Stimulated activated CD4-positive, alpha-beta T cell treated with anti-CD3 and anti-CD28 coated beads, Interleukin-4, amount 100 ng/mL, for 4 hours (primary cell): ENCODE measurements at regions not wholly inside any gene's neighbourhood (a gene's known extent, or its start where the extent isn't known, plus 50 kb on each side); places are given as distances from the start of the nearest gene placed in this dataset.
A peak's percentile ranks its signal among the peaks of the same experiment; 100 is the strongest.

Source experiments
- DNase-seq, 2 experiments: peaks; one replicate each; pipeline ENCODE4 v3.0.0-alpha.2; 2020

- DNase-seq = no peak
Observed at GRCh38 chr4:146998157-146998556, 52.5 kb upstream of the TTC29 start.

DNA sequence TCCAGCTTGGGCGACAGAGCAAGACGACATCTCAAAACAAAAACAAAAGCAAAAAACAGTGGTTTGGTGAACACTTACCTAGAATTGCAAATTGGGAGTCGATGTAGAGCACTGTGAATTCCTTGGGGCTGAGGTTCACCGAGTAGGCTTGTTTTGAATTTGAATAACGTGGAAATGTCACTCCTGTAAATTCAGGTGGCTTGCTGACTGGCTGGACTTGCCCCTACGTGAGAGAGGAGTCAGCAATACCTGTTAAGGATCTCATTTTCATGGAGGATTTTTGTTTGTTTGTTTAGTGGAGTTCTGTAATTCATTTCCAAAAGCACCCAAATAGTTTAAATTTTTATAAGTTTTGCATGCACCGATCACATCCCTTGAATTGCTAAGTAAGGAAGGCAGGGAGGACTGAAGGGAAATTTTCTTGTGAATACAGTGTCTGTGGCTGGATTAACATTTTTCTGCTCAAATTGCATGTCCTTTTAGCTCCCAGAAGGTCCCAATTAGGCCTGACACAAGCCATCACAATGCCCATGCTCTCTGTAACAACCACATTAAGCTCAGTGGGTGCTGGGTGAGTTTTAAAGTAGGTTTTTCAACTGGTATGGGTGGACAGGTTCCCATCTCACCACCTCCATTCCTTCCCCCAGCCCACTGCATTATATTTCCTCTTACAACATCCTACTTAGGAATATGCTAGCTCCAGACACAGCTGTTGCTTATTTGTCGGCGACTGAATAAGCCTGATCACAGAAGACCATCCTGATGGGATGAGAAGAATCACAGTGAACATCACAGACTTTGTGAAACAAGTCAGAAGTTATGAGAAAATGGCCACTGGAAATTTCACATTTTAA is 58.5 kb upstream of the TTC29 start:
- no peak for DNase-seq

GRCh38 chr4:147006229-147006628 is 60.6 kb upstream of the TTC29 start:
- DNase-seq = no peak

- no peak for DNase-seq
Observed at GRCh38 chr4:147009875-147010274, 64.2 kb upstream of the TTC29 start.

DNA sequence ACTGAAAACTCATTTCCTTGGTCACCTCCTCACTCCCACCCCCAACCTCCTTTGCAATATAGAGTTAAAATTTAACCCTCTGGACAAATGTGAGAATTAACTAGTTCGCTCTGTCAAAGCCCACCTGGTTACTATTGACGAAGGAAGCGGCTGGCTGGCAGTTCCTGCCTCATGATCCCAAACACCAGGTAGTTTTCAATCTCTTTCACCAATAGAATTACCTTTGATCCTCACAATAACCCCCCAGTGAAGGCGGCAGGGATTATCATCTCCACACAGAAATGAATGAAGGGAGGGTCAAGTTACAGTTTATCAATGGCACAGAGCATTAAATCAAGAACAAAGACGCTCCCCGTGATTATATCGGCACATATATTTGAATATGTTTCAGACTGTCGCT is 65.7 kb upstream of the TTC29 start:
- no peak for DNase-seq

DNA sequence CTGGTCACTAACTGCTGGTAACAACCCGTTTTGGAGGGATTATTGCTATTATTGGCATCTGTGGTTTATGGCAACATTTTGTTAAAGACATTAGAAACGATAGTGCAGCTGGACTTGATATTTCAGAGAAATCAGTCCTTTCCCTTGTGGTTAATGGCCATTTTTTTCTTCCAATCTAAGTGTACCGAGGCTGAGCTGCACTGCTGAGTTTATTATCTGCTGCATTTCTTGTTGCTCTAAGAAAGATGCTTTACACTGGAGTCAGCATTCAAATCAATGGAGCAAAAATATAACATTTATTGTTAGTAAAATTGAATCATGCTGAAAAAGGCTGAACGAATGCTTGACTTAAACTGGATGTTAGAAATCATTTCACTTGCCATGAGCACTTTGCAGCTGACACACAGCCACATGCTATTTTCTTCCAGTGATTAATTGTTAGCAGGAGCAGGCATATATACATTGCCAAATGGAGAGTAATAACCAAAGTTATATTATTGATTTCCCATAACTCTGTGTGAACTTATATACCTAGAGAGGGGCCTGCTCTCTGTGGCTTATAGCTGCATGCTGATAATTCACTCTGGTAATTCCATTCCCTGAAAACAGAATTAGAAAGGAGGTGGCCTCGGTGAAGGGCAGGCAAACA is 66.5 kb upstream of the TTC29 start:
- no peak for DNase-seq

DNA sequence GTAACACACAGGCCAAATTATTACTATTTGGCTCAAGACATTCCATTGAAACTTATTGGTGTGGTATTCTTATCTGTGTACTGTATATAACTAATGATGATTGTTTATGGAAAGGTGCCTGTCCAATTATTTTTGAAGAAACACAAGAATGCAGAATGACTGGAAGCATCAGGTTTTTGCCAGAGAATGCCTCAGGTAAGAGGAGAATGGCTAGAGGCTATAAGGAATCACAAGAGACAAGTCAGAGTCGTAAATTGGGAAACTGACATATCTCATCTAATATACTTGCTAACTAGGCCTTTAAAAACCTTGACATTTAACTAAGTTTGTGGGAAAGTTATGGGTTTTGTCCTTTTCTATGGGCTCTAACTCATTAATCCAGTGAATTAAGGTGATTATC is 69.3 kb upstream of the TTC29 start:
- no peak for DNase-seq

DNA sequence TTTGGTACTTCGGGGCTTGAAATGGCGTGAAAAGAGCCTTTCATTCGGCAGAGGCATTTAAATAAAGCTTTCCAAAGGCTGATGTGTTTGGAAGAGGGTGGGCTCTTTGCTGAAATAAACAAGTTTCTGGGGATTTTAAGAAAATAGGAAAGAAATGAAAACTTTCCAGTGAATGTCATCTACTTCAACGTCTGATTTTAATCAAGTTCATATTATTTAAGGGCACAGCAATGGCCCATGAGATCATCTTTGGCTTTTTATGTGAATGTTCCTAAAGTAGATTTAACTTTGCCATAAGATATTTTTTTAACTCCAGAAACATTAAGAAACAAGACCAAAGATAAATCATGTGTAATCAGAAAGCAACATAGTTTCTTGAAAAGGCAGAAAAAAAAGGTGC is 69.8 kb upstream of the TTC29 start:
- DNase-seq = no peak

DNA sequence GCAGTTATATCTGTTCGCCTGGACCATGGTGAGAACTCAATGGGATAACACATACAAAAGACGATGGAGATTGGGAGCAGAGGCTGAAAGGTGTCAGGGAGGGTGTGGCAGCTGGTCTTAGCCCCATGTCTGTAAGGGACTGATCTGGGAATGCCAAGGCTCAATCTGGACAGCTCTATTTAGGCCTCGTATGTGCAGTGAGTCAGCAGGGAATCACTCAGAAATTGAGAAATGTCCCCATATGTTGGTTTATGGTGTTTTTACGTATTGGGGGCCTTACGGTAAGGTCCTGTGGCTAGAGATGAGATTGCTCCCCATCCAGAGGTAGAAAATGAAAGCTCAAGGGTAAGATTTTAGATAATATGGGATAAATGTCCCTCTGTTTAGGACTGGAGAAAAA is 71.4 kb upstream of the TTC29 start:
- no peak for DNase-seq

- peak; percentile 15 to 19 for DNase-seq
Observed at GRCh38 chr4:147019091-147019490, 73.4 kb upstream of the TTC29 start.

DNA sequence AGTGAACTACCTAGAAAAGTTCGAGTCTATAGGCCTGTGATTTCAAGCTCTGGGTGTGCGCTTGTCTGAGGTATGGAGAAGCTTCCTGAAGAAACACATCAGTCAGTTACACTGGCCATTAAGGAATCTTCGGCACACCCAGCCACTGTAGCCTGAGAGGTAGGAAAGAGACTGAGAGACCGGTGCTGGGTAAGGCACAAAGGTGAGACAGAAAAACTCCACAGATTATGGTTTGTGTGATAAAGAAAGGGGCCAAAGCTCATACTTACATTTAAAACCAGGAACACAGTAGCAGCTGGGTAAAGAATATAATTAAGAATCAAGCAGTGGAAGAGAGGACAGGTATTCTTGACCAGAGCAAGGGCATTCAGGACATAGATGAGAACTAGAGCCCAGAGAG is 74.8 kb upstream of the TTC29 start:
- DNase-seq = no peak

GRCh38 chr4:147025042-147025441 is 79.4 kb upstream of the TTC29 start:
- DNase-seq = no peak

GRCh38 chr4:147029296-147029695 is 83.6 kb upstream of the TTC29 start:
- DNase-seq = no peak

DNA sequence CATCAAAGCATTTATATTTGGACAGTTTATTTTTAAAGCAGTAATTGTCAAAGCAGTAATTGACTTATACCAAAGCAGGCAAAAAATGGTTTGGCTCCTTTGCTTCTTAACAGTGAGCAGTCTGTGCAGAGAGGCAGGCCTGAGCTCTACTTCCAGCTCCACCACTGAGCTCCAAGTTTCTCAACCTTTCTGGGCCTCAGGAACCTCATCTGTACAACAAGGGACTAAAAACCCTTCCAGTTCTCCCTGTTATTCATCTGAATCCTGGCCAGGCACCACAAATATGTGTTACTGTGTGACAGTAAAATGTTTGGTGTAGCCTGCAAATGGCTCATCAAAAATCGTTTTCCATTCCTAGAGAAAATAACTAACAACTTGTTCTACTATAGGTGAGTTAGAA is 88.7 kb upstream of the TTC29 start:
- no peak for DNase-seq

- DNase-seq = no peak
Observed at GRCh38 chr4:147037069-147037468, 91.4 kb upstream of the TTC29 start.

DNA sequence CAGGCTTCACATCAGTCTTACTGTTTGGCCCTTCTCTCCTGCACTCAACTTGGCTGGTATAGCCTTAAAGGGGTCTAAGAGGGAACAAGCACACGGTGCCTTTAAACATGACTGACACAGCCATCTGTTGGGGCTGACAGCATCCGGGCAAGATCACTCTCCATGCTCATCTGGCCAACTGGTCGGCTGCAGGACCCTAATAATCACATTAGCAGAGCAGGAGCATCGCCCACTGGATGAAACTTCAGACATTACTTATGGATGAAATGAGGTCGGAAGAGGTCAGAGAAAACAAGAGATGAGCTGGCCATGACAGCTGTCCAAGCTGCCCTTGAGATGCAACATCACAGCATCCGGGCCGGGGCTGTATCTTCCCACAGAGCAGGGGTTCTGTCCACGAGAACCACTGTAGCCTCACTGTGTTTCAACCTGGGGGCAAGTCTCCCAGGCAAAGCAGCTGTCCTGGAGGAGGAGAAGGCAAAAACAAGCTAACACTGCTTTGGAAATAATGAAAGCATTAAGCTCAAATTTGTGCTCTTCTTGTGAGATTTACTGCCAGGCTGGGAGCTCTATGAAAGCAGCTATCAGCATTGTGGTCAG is 94.4 kb upstream of the TTC29 start:
- DNase-seq = no peak

GRCh38 chr4:147040874-147041273 is 95.2 kb upstream of the TTC29 start:
- no peak for DNase-seq

DNA sequence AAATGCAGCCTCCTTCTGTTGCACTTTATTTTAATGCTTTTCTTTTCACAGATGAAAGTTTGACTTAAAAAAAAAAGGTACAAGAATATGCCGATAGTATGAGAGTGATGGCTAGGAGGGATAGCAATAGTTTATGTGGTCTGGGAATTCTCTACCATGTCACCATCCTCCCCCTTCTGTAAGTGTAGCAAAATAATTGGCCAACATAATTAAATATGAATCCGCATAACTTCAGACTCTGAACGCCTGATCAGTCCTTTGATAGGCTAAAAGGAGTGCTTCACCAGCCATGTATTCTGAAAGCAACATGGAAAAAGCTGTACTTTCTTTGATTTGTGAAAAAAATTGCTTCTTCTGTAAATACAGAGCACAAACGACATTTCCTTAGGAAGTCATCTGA is 95.7 kb upstream of the TTC29 start:
- no peak for DNase-seq

- DNase-seq = no peak
Observed at GRCh38 chr4:147042046-147042445, 96.4 kb upstream of the TTC29 start.

DNA sequence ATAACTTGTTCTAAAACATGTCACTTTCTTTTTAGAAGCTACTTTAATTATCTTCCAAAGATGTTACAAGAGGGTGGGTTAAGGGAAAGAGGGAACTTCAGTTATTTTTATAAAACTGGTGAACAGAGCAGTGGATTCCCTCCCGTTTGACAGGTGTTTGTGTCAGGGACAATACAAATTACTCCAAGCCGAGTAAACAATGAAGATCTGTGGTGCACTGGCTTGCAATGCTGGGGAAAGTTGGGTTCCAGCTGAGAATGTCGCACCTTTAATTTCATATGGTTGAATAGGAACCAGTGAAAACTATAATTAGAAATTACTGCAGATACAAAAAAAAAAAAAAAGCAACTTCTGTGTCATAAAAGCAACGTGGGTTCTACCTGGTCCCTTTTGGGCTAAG is 98.6 kb upstream of the TTC29 start:
- DNase-seq = no peak

GRCh38 chr4:147049946-147050345 is 104.3 kb upstream of the TTC29 start:
- DNase-seq = no peak

GRCh38 chr4:147050356-147050765 is 104.7 kb upstream of the TTC29 start:
- no peak for DNase-seq

DNA sequence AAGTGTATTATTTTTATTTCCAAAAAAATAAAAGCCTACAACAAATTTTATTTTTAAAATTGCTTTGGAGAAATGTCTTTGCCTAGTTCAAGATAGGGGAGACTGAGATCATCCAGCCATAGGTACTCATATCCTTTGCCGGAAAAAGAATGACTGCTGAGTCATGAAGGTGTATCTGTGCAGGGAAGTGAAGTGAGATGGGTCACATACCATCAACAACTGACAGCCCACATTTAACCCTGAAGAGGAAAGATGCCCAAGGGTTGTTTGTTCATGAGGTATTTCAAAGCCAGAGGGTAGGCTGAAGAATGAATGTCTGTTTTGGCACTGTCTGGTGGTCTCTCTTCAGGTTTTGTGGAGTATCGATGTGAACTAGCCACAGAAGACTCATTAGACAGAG is 106.7 kb upstream of the TTC29 start:
- no peak for DNase-seq

- DNase-seq = no peak
Observed at GRCh38 chr4:147054228-147054872, 108.7 kb upstream of the TTC29 start.
